HL-60 (cell line): ENCODE measurements at regions not wholly inside any gene's neighbourhood (a gene's known extent, or its start where the extent isn't known, plus 50 kb on each side); places are given as distances from the start of the nearest gene placed in this dataset.

Experiments used
- CTCF ChIP-seq: IDR thresholded peaks from one replicate; pipeline ENCODE4 v1.5.1; 2011; ENCODE audit warnings: low read length, control low read depth, inconsistent platforms; ENCODE audit not compliant: insufficient read depth
- GABPA ChIP-seq: IDR thresholded peaks from 2 replicates; pipeline ENCODE4 v1.6.1; 2012; ENCODE audit warnings: low read depth
- POLR2AphosphoS5 ChIP-seq: IDR thresholded peaks from 2 replicates; pipeline ENCODE4 v1.6.1; 2012; ENCODE audit warnings: low read depth
- REST ChIP-seq: IDR thresholded peaks from 2 replicates; pipeline ENCODE4 v1.6.1; 2012; ENCODE audit warnings: low read depth; ENCODE audit not compliant: insufficient replicate concordance
- SPI1 ChIP-seq: IDR thresholded peaks from 2 replicates; pipeline ENCODE4 v1.6.1; 2012; ENCODE audit warnings: low read depth, mild to moderate bottlenecking, borderline replicate concordance

GRCh38 chr5:74428876-74429275 lies 211.7 kb downstream of the ENC1 start:
- TF ChIP-seq CTCF, result no peak
- no peak for TF ChIP-seq POLR2AphosphoS5
- TF ChIP-seq REST, result no peak
- TF ChIP-seq GABPA, result no peak
- TF ChIP-seq SPI1, result no peak
